HepG2 (cell line): ENCODE measurements at regions not wholly inside any gene's neighbourhood (a gene's known extent, or its start where the extent isn't known, plus 50 kb on each side); places are given as distances from the start of the nearest gene placed in this dataset.

ENCODE experiments used
- ATAC-seq: fragments of 200-7000 bp; cut with Tn5 transposase; 3 replicates; pipeline ENCODE4 v1.9.1; 2020; ENCODE audit warnings: mild to moderate bottlenecking, moderate library complexity
- BruUV-seq: library from RNA; stranded (reverse); fragments of 400-500 nt; replicated peaks from 2 replicates; lab custom pipeline; 2021; lab: Mats Ljungman, UMichigan
- CTCF ChIA-PET: fragments of 300-600 bp; formaldehyde crosslinking; extraction: SDS; loops from one replicate; lab custom pipeline; 2021; ENCODE audit warnings: low total read pairs, inconsistent platforms, low intra/inter-chr PET ratio; lab: Yijun Ruan, JAX
- POLR2A ChIA-PET: fragments of 350-600 bp; sonication (Branson Sonifier 250); formaldehyde crosslinking; loops from one replicate; lab custom pipeline; 2020; ENCODE audit warnings: antibody characterized with exemption, inconsistent platforms; lab: Yijun Ruan, JAX
- DNase-seq: peaks from one replicate; pipeline ENCODE4 v3.0.0-alpha.2; 2015; ENCODE audit warnings: low spot score
- FAIRE-seq: peaks from 3 replicates; lab custom pipeline; 2011; peaks lifted over from hg19 to GRCh38; lab: Jason Lieb, UNC
- H2AFZ ChIP-seq: one replicate; pipeline ENCODE4 v1.6.1; 2011; ENCODE audit warnings: low read length, inconsistent platforms
- H3K27ac ChIP-seq: fragments of 300-600 bp; 3 replicates; pipeline ENCODE4 v1.8.0; 2011; ENCODE audit warnings: mixed run types, mild to moderate bottlenecking, mixed read lengths, low read length, inconsistent platforms; ENCODE audit not compliant: insufficient read depth; ENCODE audit errors: extremely low read length
- H3K27me3 ChIP-seq, 2 experiments: fragments of 200-600 bp in 1 of 2; 2 replicates in 1 of 2; 3 replicates in 1 of 2; pipeline versions ENCODE4 v1.6.0 to v1.8.0; 2011; ENCODE audit warnings: low read length in 2 of 2, mild to moderate bottlenecking in 2 of 2, moderate library complexity in 2 of 2, inconsistent platforms in 1 of 2; ENCODE audit not compliant: insufficient read depth in 2 of 2, control insufficient read depth in 1 of 2
- H3K36me3 ChIP-seq, 2 experiments: fragments of 200-600 bp in 1 of 2; replicated peaks in 1 of 2; 2 replicates in 1 of 2; 3 replicates in 1 of 2; pipeline versions ENCODE4 v1.5.1 to v1.8.0; 2011; ENCODE audit warnings: low read length in 2 of 2, inconsistent platforms in 1 of 2; ENCODE audit not compliant: insufficient read depth in 2 of 2, control insufficient read depth in 1 of 2
- H3K4me1 ChIP-seq: 2 replicates; pipeline ENCODE4 v1.5.1; 2012; ENCODE audit warnings: low read length, inconsistent platforms; ENCODE audit not compliant: insufficient read depth
- H3K4me2 ChIP-seq: 2 replicates; pipeline ENCODE4 v1.6.0; 2011; ENCODE audit warnings: low read depth, low read length, inconsistent platforms
- H3K4me3 ChIP-seq, 3 experiments: fragments of 200-600 bp in 1 of 3; sonication (generic), shearing (Covaris generic) in 1 of 3; replicated peaks in 1 of 3; 2 replicates each; pipeline ENCODE4 v1.5.1; 2011 to 2016; ENCODE audit warnings: low read length in 3 of 3, inconsistent platforms in 2 of 3, low read depth in 2 of 3, mild to moderate bottlenecking in 2 of 3, control low read depth in 1 of 3, mixed read lengths in 1 of 3; ENCODE audit not compliant: insufficient read depth in 1 of 3
- H3K79me2 ChIP-seq: one replicate; pipeline ENCODE4 v1.6.1; 2011; ENCODE audit warnings: low read length, inconsistent platforms; ENCODE audit not compliant: insufficient read depth
- H3K9ac ChIP-seq: 2 replicates; pipeline ENCODE4 v1.6.0; 2011; ENCODE audit warnings: mild to moderate bottlenecking, low read depth, low read length, inconsistent platforms; ENCODE audit not compliant: insufficient read depth
- H3K9me3 ChIP-seq: 2 replicates; pipeline ENCODE4 v1.5.1; 2012; ENCODE audit warnings: mild to moderate bottlenecking, low read length
- H4K20me1 ChIP-seq: 2 replicates; pipeline ENCODE4 v1.6.0; 2011; ENCODE audit warnings: inconsistent platforms, mild to moderate bottlenecking, low read length, moderate library complexity; ENCODE audit not compliant: insufficient read depth
- AGO1 ChIP-seq: fragments of 200-400 bp; formaldehyde crosslinking; IDR thresholded peaks from 2 replicates; pipeline ENCODE4 v1.6.1; 2017; ENCODE audit warnings: mild to moderate bottlenecking, low read depth, low read length, moderate library complexity; ENCODE audit not compliant: poor library complexity, severe bottlenecking
- ARHGAP35 ChIP-seq: sonication (generic); formaldehyde crosslinking; IDR thresholded peaks from 2 replicates; pipeline ENCODE4 v1.9.0; 2022; ENCODE audit warnings: mild to moderate bottlenecking, inconsistent platforms, moderate library complexity, missing genetic modification reagents, borderline replicate concordance
- ARNT2 ChIP-seq: sonication (generic); formaldehyde crosslinking; IDR thresholded peaks from 2 replicates; pipeline ENCODE4 v1.8.0; 2022; ENCODE audit warnings: mild to moderate bottlenecking, low read depth, missing genetic modification reagents, moderate library complexity
- ATF2 ChIP-seq: sonication (generic); formaldehyde crosslinking; IDR thresholded peaks from 2 replicates; pipeline ENCODE4 v1.4.0; 2020; ENCODE audit warnings: missing genetic modification reagents
- CEBPG ChIP-seq: IDR thresholded peaks from 2 replicates; pipeline ENCODE4 v1.6.1; 2016
- ELF3 ChIP-seq: IDR thresholded peaks from 2 replicates; pipeline ENCODE4 v1.6.1; 2016; ENCODE audit warnings: missing genetic modification reagents, missing compliant biosample characterization
- HCFC1 ChIP-seq: fragments of 150-350 bp; IDR thresholded peaks from 2 replicates; pipeline ENCODE4 v1.6.1; 2014; ENCODE audit warnings: low read depth, low read length
- NCOA5 ChIP-seq: sonication (generic); formaldehyde crosslinking; IDR thresholded peaks from 2 replicates; pipeline ENCODE4 v1.4.0; 2020; ENCODE audit warnings: missing genetic modification reagents
- PCBP2 ChIP-seq: fragments of 200-400 bp; formaldehyde crosslinking; optimal IDR thresholded peaks from 2 replicates; pipeline ENCODE3; 2018; ENCODE audit warnings: low read length, low read depth; ENCODE audit not compliant: poor library complexity, severe bottlenecking
- PTBP1 ChIP-seq: fragments of 200-400 bp; formaldehyde crosslinking; IDR thresholded peaks from 2 replicates; pipeline ENCODE4 v1.6.1; 2018; ENCODE audit warnings: low read length, low read depth; ENCODE audit not compliant: poor library complexity, severe bottlenecking
- SALL1 ChIP-seq: sonication (generic); formaldehyde crosslinking; IDR thresholded peaks from 2 replicates; pipeline ENCODE4 v1.8.0; 2022; ENCODE audit warnings: mild to moderate bottlenecking, missing genetic modification reagents
- SETDB1 ChIP-seq: sonication (generic); formaldehyde crosslinking; IDR thresholded peaks from 2 replicates; pipeline ENCODE4 v1.5.1; 2020; ENCODE audit warnings: missing genetic modification reagents, mild to moderate bottlenecking, borderline replicate concordance
- THRA ChIP-seq: sonication (generic); formaldehyde crosslinking; IDR thresholded peaks from 2 replicates; pipeline ENCODE4 v1.4.0; 2020; ENCODE audit warnings: missing genetic modification reagents, borderline replicate concordance
- YY1 ChIP-seq: IDR thresholded peaks from 2 replicates; pipeline ENCODE4 v1.6.1; 2011; ENCODE audit warnings: low read length, low read depth, moderate library complexity, mild to moderate bottlenecking; ENCODE audit not compliant: insufficient read depth, insufficient replicate concordance
- ZMAT3 ChIP-seq: sonication (generic); formaldehyde crosslinking; conservative IDR thresholded peaks from 2 replicates; pipeline ENCODE4 v1.7.0; 2021; ENCODE audit warnings: missing genetic modification reagents
- ZNF205 ChIP-seq: IDR thresholded peaks from 2 replicates; pipeline ENCODE4 v1.6.1; 2018; ENCODE audit warnings: missing biosample characterization, missing genetic modification reagents
- ZNF687 ChIP-seq: sonication (generic); formaldehyde crosslinking; IDR thresholded peaks from 2 replicates; pipeline ENCODE4 v1.5.1; 2020; ENCODE audit warnings: mild to moderate bottlenecking, missing genetic modification reagents, moderate library complexity
- ZNF83 ChIP-seq: sonication (generic); formaldehyde crosslinking; IDR thresholded peaks from 2 replicates; pipeline ENCODE4 v1.4.0; 2020; ENCODE audit warnings: missing genetic modification reagents, mild to moderate bottlenecking, borderline replicate concordance
- WGBS: methylation state at CpG from one replicate; pipeline ENCODE4 v1.1.6; 2017; ENCODE audit warnings: low lambda C conversion rate; 5-methylcytosine and 5-hydroxymethylcytosine counted together
- in situ Hi-C: cut with HindIII; loops from 2 replicates; pipeline ENCODE4 v1.10.0; 2017; ENCODE audit warnings: low pct_unique_long_range_greater_than_20kb; ENCODE audit not compliant: extremely low pct_ligation_motif_present
- intact Hi-C: fragments of 100-400 bp; cut with micrococcal nuclease; formaldehyde crosslinking; loops from one replicate; pipeline ENCODE4 v1.10.0; 2022; ENCODE audit not compliant: unreplicated experiment

- TF ChIP-seq ARNT2 (CRISPR knock-in tag) (no peak), NCOA5 (CRISPR knock-in tag) (no peak), CEBPG (CRISPR knock-in tag) (no peak), SETDB1 (CRISPR knock-in tag) (no peak), ZNF687 (CRISPR knock-in tag) (peak; percentile 8; the same call in 1 of the 2 replicates), ARHGAP35 (CRISPR knock-in tag) (no peak)
Observed at GRCh38 chr18:10182009-10182624, 268.3 kb downstream of the VAPA start (continued).

- POLR2A ChIA-PET: no interaction called here
- Histone ChIP-seq H3K36me3 (no peaks in the 10 kb centered on the region), H3K79me2 (no peaks in the 10 kb centered on the region), H3K4me3 (no peak overlapping the region), H3K27ac (no peak overlapping the region), H3K9me3 (no peaks in the 10 kb centered on the region), H3K27me3 (peaks cover 0 to 3% of the 10 kb centered on the region in 2 experiments; a peak in 2 of 5 replicates), H3K9ac (no peak overlapping the region), H3K4me1 (peaks cover 11% of the 10 kb centered on the region), H3K4me2 (no peak overlapping the region), H4K20me1 (no peaks in the 10 kb centered on the region), H2AFZ (no peak overlapping the region)
- CTCF ChIA-PET: no interaction called here
- in situ Hi-C loops (no loop called here), intact Hi-C loops (no loop called here)
- DNase-seq (no peak), ATAC-seq (no peak), FAIRE-seq (no peak)
- 54% methylated on average over 3 of the region's 3 CpGs for WGBS
- BruUV-seq: no TSS peak
- TF ChIP-seq HCFC1 (no peak), ELF3 (CRISPR knock-in tag) (no peak), ZMAT3 (CRISPR knock-in tag) (no peak), ATF2 (CRISPR knock-in tag) (no peak), PTBP1 (no peak), ZNF83 (CRISPR knock-in tag) (no peak), SALL1 (CRISPR knock-in tag) (no peak), AGO1 (no peak), PCBP2 (no peak), THRA (CRISPR knock-in tag) (no peak), ZNF205 (no peak), YY1 (no peak)
Observed at GRCh38 chr18:10184776-10185175, 269.7 kb upstream of the APCDD1 start.
